Activated T-helper 1 cell treated with anti-CD3 and anti-CD28 coated beads, Interleukin-2, amount 50 U/mL, for 16 hours (primary cell): ENCODE measurements at regions not wholly inside any gene's neighbourhood (a gene's known extent, or its start where the extent isn't known, plus 50 kb on each side); places are given as distances from the start of the nearest gene placed in this dataset.
"Not testable (repeated sequence)": the region's sequence is repeated elsewhere in the genome, so short reads cannot be mapped to it uniquely, and the experiment has no call there.

Experiments used
- DNase-seq, 2 donors: peaks; one replicate each; pipeline ENCODE4 v3.0.0-alpha.2; 2020; ENCODE audit warnings: low read depth in 1 of 2, low spot score in 1 of 2

- DNase-seq: no peak
Observed at GRCh38 chr21:35617491-35617890, 442.8 kb downstream of the SETD4 start.

- no peak for DNase-seq
Observed at GRCh38 chr21:35616090-35616489, 444.2 kb downstream of the SETD4 start.

- no peak for DNase-seq
Observed at GRCh38 chr21:35615325-35615724, 445.0 kb downstream of the SETD4 start.

- no peak for DNase-seq
Observed at GRCh38 chr21:35614396-35614921, 445.9 kb downstream of the SETD4 start.

GRCh38 chr21:35611708-35612132 is 448.6 kb downstream of the SETD4 start:
- no peak for DNase-seq

- DNase-seq: no peak
Observed at GRCh38 chr21:35609263-35609662, 451.1 kb downstream of the SETD4 start.

- no peak for DNase-seq
Observed at GRCh38 chr21:35607406-35607805, 452.9 kb downstream of the SETD4 start.

- no peak for DNase-seq
Observed at GRCh38 chr21:35606578-35606977, 453.7 kb downstream of the SETD4 start.

- DNase-seq: no peak
Observed at GRCh38 chr21:35606146-35606545, 454.2 kb downstream of the SETD4 start.

GRCh38 chr21:35603494-35603893 is 456.8 kb downstream of the SETD4 start:
- DNase-seq: no peak

- DNase-seq: no peak
Observed at GRCh38 chr21:35602811-35603362, 457.4 kb downstream of the SETD4 start.

- DNase-seq: no peak
Observed at GRCh38 chr21:35601211-35601610, 459.1 kb downstream of the SETD4 start.

- DNase-seq: no peak
Observed at GRCh38 chr21:35599164-35599563, 461.2 kb downstream of the SETD4 start.

- DNase-seq: no peak
Observed at GRCh38 chr21:35597750-35598339, 462.5 kb downstream of the SETD4 start.

- DNase-seq: no peak
Observed at GRCh38 chr21:35594905-35595304, 465.4 kb downstream of the SETD4 start.

- DNase-seq: no peak
Observed at GRCh38 chr21:35593000-35593502, 467.3 kb downstream of the SETD4 start.

- DNase-seq: not testable (repeated sequence)
Observed at GRCh38 chr21:35590284-35590683, 470.0 kb downstream of the SETD4 start.

- DNase-seq: no peak
Observed at GRCh38 chr21:35587841-35588380, 472.4 kb downstream of the SETD4 start.

GRCh38 chr21:35586305-35586704 is 474.0 kb downstream of the SETD4 start:
- DNase-seq: no peak

GRCh38 chr21:35585878-35586277 is 474.4 kb downstream of the SETD4 start:
- DNase-seq: no peak

- DNase-seq: no peak
Observed at GRCh38 chr21:35585155-35585554, 475.2 kb downstream of the SETD4 start.

- DNase-seq: no peak
Observed at GRCh38 chr21:35583566-35584216, 476.6 kb downstream of the SETD4 start.
